NCI-H146 treated with DMSO at 0.1 percent for 48 hours (cell line): ENCODE measurements at regions not wholly inside any gene's neighbourhood (a gene's known extent, or its start where the extent isn't known, plus 50 kb on each side); places are given as distances from the start of the nearest gene placed in this dataset.
"Not testable (repeated sequence)": the region's sequence is repeated elsewhere in the genome, so short reads cannot be mapped to it uniquely, and the experiment has no call there.

Experiments used
- DNase-seq: peaks from one replicate; lab custom pipeline; 2025; ENCODE audit not compliant: unreplicated experiment; lab: John Stamatoyannopoulos, UW

GRCh38 chr3:6622712-6623111 is 238.2 kb upstream of the GRM7 start:
- no peak for DNase-seq

- DNase-seq = no peak
These were observed 229.5 kb upstream of the GRM7 start for GRCh38 chr3:6631376-6631775.

GRCh38 chr3:6640907-6641306 is 220.0 kb upstream of the GRM7 start:
- DNase-seq = no peak

DNA sequence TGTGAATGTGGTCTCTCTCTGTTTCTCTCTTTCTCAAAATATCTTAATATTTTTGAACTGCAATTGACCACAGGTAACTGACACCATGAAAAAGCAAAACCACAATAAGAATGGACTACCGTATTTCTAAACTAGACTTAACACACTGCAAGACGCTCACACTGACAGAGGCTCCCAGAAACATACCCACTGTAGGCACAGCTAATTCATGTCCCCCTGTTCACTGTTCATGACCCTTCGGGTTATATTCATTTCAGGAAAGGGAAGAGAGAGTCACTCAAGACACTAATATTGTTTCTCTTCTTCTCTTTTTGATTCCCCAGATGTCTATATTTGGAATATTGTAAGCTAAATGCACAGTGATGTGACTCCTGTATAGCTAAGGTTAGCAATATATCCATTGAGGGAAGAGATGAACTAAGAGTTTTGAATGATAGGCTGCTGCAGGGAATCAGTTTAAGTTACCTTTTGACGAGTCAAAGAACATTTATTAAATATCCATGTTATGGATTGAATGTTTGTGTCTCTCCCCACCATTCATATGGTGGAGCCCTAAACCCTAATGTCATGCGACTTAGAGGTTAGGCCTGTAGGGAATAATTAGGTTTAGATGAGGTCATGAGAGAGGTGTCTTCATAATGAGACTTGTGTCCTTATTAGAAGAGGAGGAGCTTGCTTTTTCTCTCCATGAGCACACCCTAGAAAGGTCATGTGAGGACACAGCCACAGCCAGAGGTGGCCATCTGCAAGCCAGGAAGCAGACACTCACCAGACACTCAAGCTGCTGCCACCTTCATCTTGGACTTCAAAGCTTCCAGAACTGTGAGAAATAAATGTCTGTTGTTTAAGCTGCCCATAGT is 216.6 kb upstream of the GRM7 start:
- no peak for DNase-seq

- DNase-seq = no peak
These were observed 206.2 kb upstream of the GRM7 start for GRCh38 chr3:6654670-6655069.

DNA sequence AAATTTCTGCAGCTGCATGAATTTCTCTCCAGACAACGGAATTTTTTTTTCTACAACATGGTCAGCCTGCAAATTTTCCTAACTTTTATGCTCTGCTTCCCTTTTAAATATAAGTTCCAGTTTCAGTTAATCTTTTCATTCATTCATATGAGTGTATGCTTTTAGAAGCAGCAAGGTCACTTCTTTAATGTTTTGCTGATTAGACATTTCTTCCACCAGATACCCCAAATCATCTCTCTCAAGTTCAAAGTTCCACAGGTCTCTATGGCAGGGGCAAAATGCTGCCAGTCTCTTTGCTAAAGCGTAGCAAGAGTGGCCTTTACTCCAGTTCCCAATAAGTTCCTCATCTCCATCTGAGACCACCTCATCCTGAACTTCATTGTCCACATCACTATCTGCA is 205.6 kb upstream of the GRM7 start:
- DNase-seq = no peak

DNA sequence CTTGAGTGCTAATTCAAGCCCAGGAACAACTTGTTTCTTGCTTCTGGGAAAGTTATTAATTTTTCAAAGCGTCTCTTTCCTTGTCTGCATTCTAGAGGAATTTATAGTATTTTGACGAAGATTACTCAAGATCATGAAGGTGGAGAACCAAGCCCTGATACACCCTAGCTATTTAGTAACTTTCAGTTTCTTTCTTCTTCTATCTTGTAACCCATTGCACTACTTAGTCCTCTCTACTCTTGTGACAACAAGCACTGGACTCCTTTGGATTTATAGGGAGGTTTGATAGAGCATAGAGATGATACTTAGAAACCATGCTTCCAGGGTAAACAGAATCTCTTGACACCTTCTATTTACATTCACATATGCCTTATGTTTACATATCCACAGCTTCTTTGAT is 203.3 kb upstream of the GRM7 start:
- no peak for DNase-seq

GRCh38 chr3:6667354-6667753 is 193.6 kb upstream of the GRM7 start:
- no peak for DNase-seq

- no peak for DNase-seq
These were observed 189.6 kb upstream of the GRM7 start for GRCh38 chr3:6671363-6671762.

- no peak for DNase-seq
These were observed 181.4 kb upstream of the GRM7 start for GRCh38 chr3:6679510-6679909.

GRCh38 chr3:6680119-6680806 is 180.7 kb upstream of the GRM7 start:
- DNase-seq = no peak

GRCh38 chr3:6697285-6697684 is 163.6 kb upstream of the GRM7 start:
- no peak for DNase-seq

DNA sequence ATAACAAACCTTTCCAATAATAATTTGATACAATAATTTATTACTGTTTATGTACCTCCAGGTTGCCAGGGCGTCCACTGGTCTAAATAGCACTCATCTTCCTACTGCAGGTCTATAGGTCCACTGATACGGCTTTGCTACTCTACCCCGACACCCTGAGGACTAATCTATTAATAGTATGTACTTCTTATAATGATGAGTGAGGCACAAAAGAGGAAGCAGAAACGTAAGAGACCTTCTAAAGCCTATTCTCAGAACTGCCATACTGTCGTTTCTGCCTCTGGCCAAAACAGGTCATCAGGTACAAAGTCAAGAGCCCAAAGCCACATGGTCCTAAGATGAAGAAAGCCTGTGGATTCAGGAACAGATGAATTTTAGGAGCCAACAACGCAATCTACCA is 163.2 kb upstream of the GRM7 start:
- DNase-seq = no peak

- not testable (repeated sequence) for DNase-seq
These were observed 156.1 kb upstream of the GRM7 start for GRCh38 chr3:6704817-6705216.

GRCh38 chr3:6706777-6707176 is 154.1 kb upstream of the GRM7 start:
- DNase-seq = no peak

- DNase-seq = no peak
These were observed 151.7 kb upstream of the GRM7 start for GRCh38 chr3:6709178-6709577.

- DNase-seq = no peak
These were observed 146.0 kb upstream of the GRM7 start for GRCh38 chr3:6714962-6715361.

- peak; percentile 2 for DNase-seq
These were observed 144.5 kb upstream of the GRM7 start for GRCh38 chr3:6716420-6716819.

GRCh38 chr3:6717026-6717943 is 143.6 kb upstream of the GRM7 start:
- peak; percentile 39 for DNase-seq

GRCh38 chr3:6719999-6720398 is 140.9 kb upstream of the GRM7 start:
- DNase-seq = no peak

DNA sequence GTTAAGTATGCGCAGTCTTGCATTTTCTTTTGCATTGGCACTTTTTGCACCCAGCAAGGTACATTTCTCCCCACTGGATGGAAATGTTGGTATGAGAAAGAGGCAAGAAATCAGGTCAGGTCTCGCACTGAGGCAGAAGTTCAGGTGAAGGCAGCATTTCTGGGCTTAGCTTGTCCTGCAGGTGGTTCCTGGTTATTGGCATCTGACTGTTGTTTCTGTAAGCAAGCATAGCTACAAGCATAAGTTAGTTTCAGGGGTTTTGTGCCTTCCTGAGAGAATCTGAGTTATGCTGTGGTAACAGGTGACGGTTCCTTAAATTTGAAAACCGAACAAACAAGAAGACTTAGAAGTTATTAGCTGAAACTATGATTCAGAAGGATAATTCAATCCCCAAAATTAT is 139.4 kb upstream of the GRM7 start:
- DNase-seq = no peak
